HL-60 (cell line): ENCODE measurements at regions not wholly inside any gene's neighbourhood (a gene's known extent, or its start where the extent isn't known, plus 50 kb on each side); places are given as distances from the start of the nearest gene placed in this dataset.

Experiments used
- DNase-seq, 2 experiments: peaks; one replicate each; pipeline ENCODE4 v3.0.0-alpha.2; 2010 to 2020; ENCODE audit warnings: low read depth in 1 of 2, low spot score in 1 of 2
- H3K27ac ChIP-seq: fragments of 250-450 bp; sonication (Bioruptor Pico); replicated peaks from 2 replicates; pipeline ENCODE4 v1.5.1; 2020; ENCODE audit warnings: mild to moderate bottlenecking, moderate library complexity
- H3K27me3 ChIP-seq: fragments of 250-450 bp; sonication (Bioruptor Pico); 2 replicates; pipeline ENCODE4 v1.5.1; 2021; ENCODE audit warnings: mild to moderate bottlenecking, moderate library complexity; ENCODE audit not compliant: insufficient read depth, poor library complexity, severe bottlenecking
- H3K4me3 ChIP-seq: replicated peaks from 2 replicates; pipeline ENCODE4 v1.5.1; 2011; ENCODE audit warnings: mild to moderate bottlenecking, control low read depth, low read length; ENCODE audit not compliant: insufficient read depth
- GABPA ChIP-seq: IDR thresholded peaks from 2 replicates; pipeline ENCODE4 v1.6.1; 2012; ENCODE audit warnings: low read depth
- POLR2AphosphoS5 ChIP-seq: IDR thresholded peaks from 2 replicates; pipeline ENCODE4 v1.6.1; 2012; ENCODE audit warnings: low read depth
- REST ChIP-seq: IDR thresholded peaks from 2 replicates; pipeline ENCODE4 v1.6.1; 2012; ENCODE audit warnings: low read depth; ENCODE audit not compliant: insufficient replicate concordance
- SPI1 ChIP-seq: IDR thresholded peaks from 2 replicates; pipeline ENCODE4 v1.6.1; 2012; ENCODE audit warnings: low read depth, mild to moderate bottlenecking, borderline replicate concordance
- TF ChIP-seq, protein P1 (sequence below): IDR thresholded peaks from one replicate; pipeline ENCODE4 v1.5.1; 2011; ENCODE audit warnings: low read length, control low read depth, inconsistent platforms; ENCODE audit not compliant: insufficient read depth

GRCh38 chr1:29650041-29650400 is 413.7 kb downstream of the PTPRU start:
- TF ChIP-seq POLR2AphosphoS5 = no peak
- TF ChIP-seq, protein P1, sequence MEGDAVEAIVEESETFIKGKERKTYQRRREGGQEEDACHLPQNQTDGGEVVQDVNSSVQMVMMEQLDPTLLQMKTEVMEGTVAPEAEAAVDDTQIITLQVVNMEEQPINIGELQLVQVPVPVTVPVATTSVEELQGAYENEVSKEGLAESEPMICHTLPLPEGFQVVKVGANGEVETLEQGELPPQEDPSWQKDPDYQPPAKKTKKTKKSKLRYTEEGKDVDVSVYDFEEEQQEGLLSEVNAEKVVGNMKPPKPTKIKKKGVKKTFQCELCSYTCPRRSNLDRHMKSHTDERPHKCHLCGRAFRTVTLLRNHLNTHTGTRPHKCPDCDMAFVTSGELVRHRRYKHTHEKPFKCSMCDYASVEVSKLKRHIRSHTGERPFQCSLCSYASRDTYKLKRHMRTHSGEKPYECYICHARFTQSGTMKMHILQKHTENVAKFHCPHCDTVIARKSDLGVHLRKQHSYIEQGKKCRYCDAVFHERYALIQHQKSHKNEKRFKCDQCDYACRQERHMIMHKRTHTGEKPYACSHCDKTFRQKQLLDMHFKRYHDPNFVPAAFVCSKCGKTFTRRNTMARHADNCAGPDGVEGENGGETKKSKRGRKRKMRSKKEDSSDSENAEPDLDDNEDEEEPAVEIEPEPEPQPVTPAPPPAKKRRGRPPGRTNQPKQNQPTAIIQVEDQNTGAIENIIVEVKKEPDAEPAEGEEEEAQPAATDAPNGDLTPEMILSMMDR = no peak
- TF ChIP-seq SPI1 = no peak
- no peak for TF ChIP-seq REST
- TF ChIP-seq GABPA = no peak
- Histone ChIP-seq H3K4me3 (no peak overlapping the region), H3K27me3 (no peaks in the 10 kb centered on the region), H3K27ac (no peak overlapping the region)
- DNase-seq = no peak

- no peaks in the 10 kb centered on the region for H3K27me3 ChIP-seq
- TF ChIP-seq POLR2AphosphoS5 (no peak), GABPA (no peak), REST (no peak), SPI1 (no peak)
- TF ChIP-seq, protein P1 = no peak
- no peak overlapping the region for H3K27ac ChIP-seq
- no peak for DNase-seq
- no peak overlapping the region for H3K4me3 ChIP-seq
These were observed 413.1 kb downstream of the PTPRU start for GRCh38 chr1:29649189-29650040.

DNA sequence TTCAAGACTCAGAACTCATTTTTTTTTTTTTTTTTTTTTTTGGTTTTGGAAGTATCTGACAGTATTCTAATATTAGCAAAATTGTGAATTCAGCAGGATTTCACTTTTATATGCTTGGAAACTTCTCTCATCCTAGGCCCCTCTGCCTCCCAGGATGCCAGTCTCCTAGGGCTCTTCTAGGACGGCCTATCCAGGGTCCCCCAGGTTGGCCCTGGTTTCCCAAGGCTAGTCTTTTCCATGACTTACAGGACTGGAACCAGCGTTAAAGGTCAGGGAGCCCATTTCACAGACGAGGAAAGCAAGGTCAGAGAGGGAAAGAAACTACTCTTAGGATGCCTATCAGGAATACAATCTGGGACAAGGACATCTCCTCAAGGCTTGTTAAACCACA is 412.5 kb downstream of the PTPRU start:
- TF ChIP-seq POLR2AphosphoS5 = no peak
- TF ChIP-seq, protein P1 = no peak
- TF ChIP-seq SPI1 = no peak
- no peak for TF ChIP-seq GABPA
- TF ChIP-seq REST = no peak
- no peak for DNase-seq
- H3K4me3 ChIP-seq = no peak overlapping the region
- no peaks in the 10 kb centered on the region for H3K27me3 ChIP-seq
- no peak overlapping the region for H3K27ac ChIP-seq
